ENCODE measurements at regions not wholly inside any gene's neighbourhood (a gene's known extent, or its start where the extent isn't known, plus 50 kb on each side); places are given as distances from the start of the nearest gene placed in this dataset.

GRCh38 chr2:150027164-150027563 lies 439.6 kb upstream of the MMADHC start:
- Histone ChIP-seq H3K4ac (ENCODE audit: low read depth, low read length) (no peak overlapping the region), H3K27me3 (ENCODE audit: insufficient read depth, low read length) (no peaks in the 10 kb centered on the region), H3K9me3 (ENCODE audit: control insufficient read depth, low read depth, low read length) (no peaks in the 10 kb centered on the region), H4K8ac (replicated peaks; ENCODE audit: insufficient read length, low read depth, low read length) (no peak overlapping the region), H4K91ac (ENCODE audit: insufficient read length, low read depth, low read length) (no peak overlapping the region), H3K18ac (ENCODE audit: insufficient read length, low read depth, low read length) (no peak overlapping the region), H3K9ac (ENCODE audit: extremely low read depth, insufficient read length, low read length) (no peak overlapping the region), H2BK120ac (ENCODE audit: low read depth, low read length, poor library complexity, severe bottlenecking) (no peak overlapping the region), H3K23me2 (ENCODE audit: insufficient read length, low read depth, low read length, poor library complexity, severe bottlenecking) (no peaks in the 10 kb centered on the region), H2AK5ac (ENCODE audit: insufficient read length, low read length) (no peak overlapping the region), H3K56ac (ENCODE audit: insufficient read length, low read depth, low read length) (no peak overlapping the region), H2BK15ac (ENCODE audit: low read depth, low read length) (no peak overlapping the region), H3K27ac (ENCODE audit: insufficient read length, low read depth, low read length) (no peak overlapping the region), H3K79me1 (ENCODE audit: insufficient read depth, low read depth, low read length, poor library complexity, severe bottlenecking) (no peaks in the 10 kb centered on the region), H3K23ac (ENCODE audit: insufficient read length, low read depth, low read length) (no peak overlapping the region), H3K4me1 (ENCODE audit: insufficient read depth, low read length) (no peaks in the 10 kb centered on the region), H3K79me2 (ENCODE audit: insufficient read depth, low read length) (no peaks in the 10 kb centered on the region), H2AFZ (ENCODE audit: low read length) (no peak overlapping the region), H3T11ph (ENCODE audit: low read length) (no peak overlapping the region), H2BK5ac (ENCODE audit: insufficient read length, low read length) (no peak overlapping the region), H4K20me1 (ENCODE audit: control insufficient read depth, insufficient read depth, insufficient read length) (no peaks in the 10 kb centered on the region), H3K14ac (ENCODE audit: insufficient read depth, low read length) (no peak overlapping the region), H4K5ac (ENCODE audit: insufficient read length, low read depth, low read length) (no peak overlapping the region), H2BK20ac (ENCODE audit: low read depth, low read length, poor library complexity, severe bottlenecking) (no peak overlapping the region), H2BK12ac (ENCODE audit: insufficient read length, low read depth, low read length) (no peak overlapping the region), H3K4me2 (ENCODE audit: insufficient read depth, insufficient read length, low read length) (no peak overlapping the region)
- no peak overlapping the region for H3K4me3 Mint-ChIP-seq
- no peak overlapping the region for H3K27ac Mint-ChIP-seq
- no peaks in the 10 kb centered on the region; a peak in 1 of 7 replicates for H3K36me3 Mint-ChIP-seq (ENCODE audit: insufficient read depth in 1 of 3, low read depth in 3 of 3)
- no peak for TF ChIP-seq CTCF (conservative IDR thresholded peaks at IDR 0.05)
- H3K9me3 Mint-ChIP-seq = no peaks in the 10 kb centered on the region
- DNase-seq = no peak
- no CpG with 5 or more reads among the region's 4 CpGs for WGBS (ENCODE audit: extremely low coverage, insufficient read length, low lambda C conversion rate)
- H3K27me3 Mint-ChIP-seq (ENCODE audit: low read depth) = no peaks in the 10 kb centered on the region
- H3K4me1 Mint-ChIP-seq = peaks cover 9% of the 10 kb centered on the region in 2 experiments
